Stimulated activated CD8-positive, alpha-beta memory T cell treated with anti-CD3 and anti-CD28 coated beads, Interleukin-4, amount 100 ng/mL, for 48 hours (primary cell): ENCODE measurements at regions not wholly inside any gene's neighbourhood (a gene's known extent, or its start where the extent isn't known, plus 50 kb on each side); places are given as distances from the start of the nearest gene placed in this dataset.
"Not testable (repeated sequence)": the region's sequence is repeated elsewhere in the genome, so short reads cannot be mapped to it uniquely, and the experiment has no call there.

ENCODE experiments used
- DNase-seq: peaks from one replicate; pipeline ENCODE4 v3.0.0-alpha.2; 2020

GRCh38 chr22:48631288-48631863 is 1196.3 kb downstream of the BRD1 start:
- no peak for DNase-seq

- no peak for DNase-seq
Observed at GRCh38 chr22:48630848-48631247, 1196.8 kb downstream of the BRD1 start.

GRCh38 chr22:48630433-48630754 is 1197.3 kb downstream of the BRD1 start:
- no peak for DNase-seq

- DNase-seq, result no peak
Observed at GRCh38 chr22:48629631-48630432, 1197.8 kb downstream of the BRD1 start.

GRCh38 chr22:48628891-48629543 is 1198.7 kb downstream of the BRD1 start:
- DNase-seq, result no peak

GRCh38 chr22:48627966-48628365 is 1199.7 kb downstream of the BRD1 start:
- DNase-seq, result no peak

- DNase-seq, result no peak
Observed at GRCh38 chr22:48627203-48627602, 1200.5 kb downstream of the BRD1 start.

- DNase-seq, result no peak
Observed at GRCh38 chr22:48624401-48624800, 1203.3 kb downstream of the BRD1 start.

GRCh38 chr22:48622891-48623545 is 1204.7 kb downstream of the BRD1 start:
- no peak for DNase-seq

- DNase-seq, result no peak
Observed at GRCh38 chr22:48621085-48621484, 1206.6 kb downstream of the BRD1 start.

- not testable (repeated sequence) for DNase-seq
Observed at GRCh38 chr22:48620460-48620859, 1207.2 kb downstream of the BRD1 start.

- no peak for DNase-seq
Observed at GRCh38 chr22:48619721-48620120, 1208.0 kb downstream of the BRD1 start.

GRCh38 chr22:48618326-48618725 is 1209.3 kb downstream of the BRD1 start:
- DNase-seq, result no peak

GRCh38 chr22:48616656-48617055 is 1211.0 kb downstream of the BRD1 start:
- DNase-seq, result no peak

- DNase-seq, result no peak
Observed at GRCh38 chr22:48615171-48616008, 1212.3 kb downstream of the BRD1 start.

GRCh38 chr22:48613566-48614200 is 1214.0 kb downstream of the BRD1 start:
- no peak for DNase-seq

GRCh38 chr22:48612077-48612995 is 1215.3 kb downstream of the BRD1 start:
- DNase-seq, result no peak

GRCh38 chr22:48609279-48609865 is 1218.3 kb downstream of the BRD1 start:
- no peak for DNase-seq

GRCh38 chr22:48607901-48608662 is 1219.6 kb downstream of the BRD1 start:
- DNase-seq, result no peak
